ENCODE measurements at regions not wholly inside any gene's neighbourhood (a gene's known extent, or its start where the extent isn't known, plus 50 kb on each side); places are given as distances from the start of the nearest gene placed in this dataset.

- DNase-seq (ENCODE audit: low read depth in 2 of 2), result no peak
These were observed 311.0 kb downstream of the GABRB2 start for GRCh38 chr5:161235569-161235968.

- DNase-seq (ENCODE audit: low read depth in 2 of 2), result no peak
These were observed 313.0 kb downstream of the GABRB2 start for GRCh38 chr5:161233553-161233952.

- DNase-seq (ENCODE audit: low read depth in 2 of 2), result no peak
These were observed 316.3 kb downstream of the GABRB2 start for GRCh38 chr5:161230221-161230620.

GRCh38 chr5:161219816-161220215 is 326.7 kb downstream of the GABRB2 start:
- DNase-seq (ENCODE audit: low read depth in 2 of 2), result no peak

- DNase-seq (ENCODE audit: low read depth in 2 of 2), result no peak
These were observed 329.6 kb downstream of the GABRB2 start for GRCh38 chr5:161216877-161217276.

- no peak for DNase-seq (ENCODE audit: low read depth in 2 of 2)
These were observed 334.3 kb downstream of the GABRB2 start for GRCh38 chr5:161212123-161212712.

GRCh38 chr5:161201558-161201957 is 345.0 kb downstream of the GABRB2 start:
- DNase-seq (ENCODE audit: low read depth in 2 of 2), result no peak

GRCh38 chr5:161190778-161191177 is 338.8 kb upstream of the ATP10B start:
- DNase-seq (ENCODE audit: low read depth in 2 of 2), result no peak

GRCh38 chr5:161190086-161190485 is 338.1 kb upstream of the ATP10B start:
- DNase-seq (ENCODE audit: low read depth in 2 of 2), result peak in 1 of 2 experiments; percentile 5

GRCh38 chr5:161189452-161189851 is 337.4 kb upstream of the ATP10B start:
- no peak for DNase-seq (ENCODE audit: low read depth in 2 of 2)

GRCh38 chr5:161183559-161183958 is 331.5 kb upstream of the ATP10B start:
- no peak for DNase-seq (ENCODE audit: low read depth in 2 of 2)

GRCh38 chr5:161176221-161176620 is 324.2 kb upstream of the ATP10B start:
- no peak for DNase-seq (ENCODE audit: low read depth in 2 of 2)

GRCh38 chr5:161169776-161170175 is 317.8 kb upstream of the ATP10B start:
- DNase-seq (ENCODE audit: low read depth in 2 of 2), result no peak

- DNase-seq (ENCODE audit: low read depth in 2 of 2), result no peak
These were observed 315.2 kb upstream of the ATP10B start for GRCh38 chr5:161167016-161167767.

GRCh38 chr5:161165998-161166660 is 314.1 kb upstream of the ATP10B start:
- DNase-seq (ENCODE audit: low read depth in 2 of 2), result no peak

- DNase-seq (ENCODE audit: low read depth in 2 of 2), result no peak
These were observed 305.9 kb upstream of the ATP10B start for GRCh38 chr5:161157925-161158324.

GRCh38 chr5:161155451-161155850 is 303.4 kb upstream of the ATP10B start:
- DNase-seq (ENCODE audit: low read depth in 2 of 2), result no peak

GRCh38 chr5:161152415-161152940 is 300.5 kb upstream of the ATP10B start:
- no peak for DNase-seq (ENCODE audit: low read depth in 2 of 2)

GRCh38 chr5:161150441-161150988 is 298.5 kb upstream of the ATP10B start:
- DNase-seq (ENCODE audit: low read depth in 2 of 2), result no peak

GRCh38 chr5:161149078-161149477 is 297.1 kb upstream of the ATP10B start:
- DNase-seq (ENCODE audit: low read depth in 2 of 2), result no peak

- DNase-seq (ENCODE audit: low read depth in 2 of 2), result no peak
These were observed 286.9 kb upstream of the ATP10B start for GRCh38 chr5:161138751-161139455.

- DNase-seq (ENCODE audit: low read depth in 2 of 2), result no peak
These were observed 282.9 kb upstream of the ATP10B start for GRCh38 chr5:161134956-161135355.

Measured in fibroblast of skin of left biceps (primary cell).